ENCODE measurements at regions not wholly inside any gene's neighbourhood (a gene's known extent, or its start where the extent isn't known, plus 50 kb on each side); places are given as distances from the start of the nearest gene placed in this dataset.

DNA sequence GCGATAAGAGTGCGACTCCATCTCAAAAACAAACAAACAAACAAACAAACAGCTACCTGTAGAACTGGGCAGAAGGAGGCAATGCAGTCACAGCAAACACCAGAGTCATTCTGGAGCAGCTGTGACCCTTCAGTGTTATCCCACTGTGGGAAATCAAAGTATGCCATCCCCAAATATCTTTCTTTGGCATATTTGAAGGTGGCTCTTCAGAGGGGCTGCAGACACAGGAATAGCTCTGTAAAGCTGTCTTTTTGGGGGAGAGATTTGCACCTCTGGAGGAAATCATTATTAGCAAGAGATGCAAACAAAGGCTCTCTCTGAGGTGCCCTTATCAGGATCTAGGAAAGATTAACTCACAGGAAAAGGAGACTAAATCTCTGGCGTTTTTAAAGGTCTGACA lies 98.5 kb upstream of the XPO1 start:
- TF ChIP-seq, protein P1, sequence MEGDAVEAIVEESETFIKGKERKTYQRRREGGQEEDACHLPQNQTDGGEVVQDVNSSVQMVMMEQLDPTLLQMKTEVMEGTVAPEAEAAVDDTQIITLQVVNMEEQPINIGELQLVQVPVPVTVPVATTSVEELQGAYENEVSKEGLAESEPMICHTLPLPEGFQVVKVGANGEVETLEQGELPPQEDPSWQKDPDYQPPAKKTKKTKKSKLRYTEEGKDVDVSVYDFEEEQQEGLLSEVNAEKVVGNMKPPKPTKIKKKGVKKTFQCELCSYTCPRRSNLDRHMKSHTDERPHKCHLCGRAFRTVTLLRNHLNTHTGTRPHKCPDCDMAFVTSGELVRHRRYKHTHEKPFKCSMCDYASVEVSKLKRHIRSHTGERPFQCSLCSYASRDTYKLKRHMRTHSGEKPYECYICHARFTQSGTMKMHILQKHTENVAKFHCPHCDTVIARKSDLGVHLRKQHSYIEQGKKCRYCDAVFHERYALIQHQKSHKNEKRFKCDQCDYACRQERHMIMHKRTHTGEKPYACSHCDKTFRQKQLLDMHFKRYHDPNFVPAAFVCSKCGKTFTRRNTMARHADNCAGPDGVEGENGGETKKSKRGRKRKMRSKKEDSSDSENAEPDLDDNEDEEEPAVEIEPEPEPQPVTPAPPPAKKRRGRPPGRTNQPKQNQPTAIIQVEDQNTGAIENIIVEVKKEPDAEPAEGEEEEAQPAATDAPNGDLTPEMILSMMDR (conservative IDR thresholded peaks at IDR 0.05; ENCODE audit: low read length) = no peak
- no peak for TF ChIP-seq EZH2phosphoT487 (IDR thresholded peaks at IDR 0.05; ENCODE audit: borderline replicate concordance, low read depth, low read length)
